HuH-7 (cell line): ENCODE measurements at regions not wholly inside any gene's neighbourhood (a gene's known extent, or its start where the extent isn't known, plus 50 kb on each side); places are given as distances from the start of the nearest gene placed in this dataset.

Source experiments
- DNase-seq: peaks from one replicate; pipeline ENCODE4 v3.0.0; 2011; ENCODE audit warnings: low spot score

- DNase-seq = no peak
Observed at GRCh38 chr15:91737151-91737818, 116.2 kb upstream of the SLCO3A1 start.

GRCh38 chr15:91741986-91742385 lies 111.5 kb upstream of the SLCO3A1 start:
- no peak for DNase-seq

- DNase-seq = no peak
Observed at GRCh38 chr15:91751611-91752010, 101.9 kb upstream of the SLCO3A1 start.

GRCh38 chr15:91752081-91752785 lies 101.3 kb upstream of the SLCO3A1 start:
- DNase-seq = no peak

GRCh38 chr15:91759560-91759959 lies 93.9 kb upstream of the SLCO3A1 start:
- DNase-seq = no peak

- DNase-seq = no peak
Observed at GRCh38 chr15:91765660-91766059, 87.8 kb upstream of the SLCO3A1 start.

- DNase-seq = no peak
Observed at GRCh38 chr15:91769476-91769875, 84.0 kb upstream of the SLCO3A1 start.

- DNase-seq = no peak
Observed at GRCh38 chr15:91769894-91770293, 83.6 kb upstream of the SLCO3A1 start.

GRCh38 chr15:91776104-91776503 lies 77.4 kb upstream of the SLCO3A1 start:
- DNase-seq = no peak

- DNase-seq = no peak
Observed at GRCh38 chr15:91779960-91780359, 73.5 kb upstream of the SLCO3A1 start.

GRCh38 chr15:91780387-91780786 lies 73.1 kb upstream of the SLCO3A1 start:
- DNase-seq = no peak

- no peak for DNase-seq
Observed at GRCh38 chr15:91782221-91782620, 71.3 kb upstream of the SLCO3A1 start.

GRCh38 chr15:91783008-91783407 lies 70.5 kb upstream of the SLCO3A1 start:
- no peak for DNase-seq

- no peak for DNase-seq
Observed at GRCh38 chr15:91783451-91783850, 70.1 kb upstream of the SLCO3A1 start.

- DNase-seq = no peak
Observed at GRCh38 chr15:91784973-91785709, 68.4 kb upstream of the SLCO3A1 start.

GRCh38 chr15:91787198-91787597 lies 66.3 kb upstream of the SLCO3A1 start:
- DNase-seq = no peak

- no peak for DNase-seq
Observed at GRCh38 chr15:91789136-91789535, 64.4 kb upstream of the SLCO3A1 start.

- no peak for DNase-seq
Observed at GRCh38 chr15:91790836-91791235, 62.7 kb upstream of the SLCO3A1 start.

- DNase-seq = no peak
Observed at GRCh38 chr15:91793771-91794170, 59.7 kb upstream of the SLCO3A1 start.

GRCh38 chr15:91795235-91795634 lies 58.3 kb upstream of the SLCO3A1 start:
- no peak for DNase-seq

GRCh38 chr15:91801836-91802534 lies 51.5 kb upstream of the SLCO3A1 start:
- no peak for DNase-seq

GRCh38 chr15:91803260-91803659 lies 50.2 kb upstream of the SLCO3A1 start:
- DNase-seq = no peak
